ENCODE measurements at regions not wholly inside any gene's neighbourhood (a gene's known extent, or its start where the extent isn't known, plus 50 kb on each side); places are given as distances from the start of the nearest gene placed in this dataset.
"Not testable (repeated sequence)": the region's sequence is repeated elsewhere in the genome, so short reads cannot be mapped to it uniquely, and the experiment has no call there.

DNA sequence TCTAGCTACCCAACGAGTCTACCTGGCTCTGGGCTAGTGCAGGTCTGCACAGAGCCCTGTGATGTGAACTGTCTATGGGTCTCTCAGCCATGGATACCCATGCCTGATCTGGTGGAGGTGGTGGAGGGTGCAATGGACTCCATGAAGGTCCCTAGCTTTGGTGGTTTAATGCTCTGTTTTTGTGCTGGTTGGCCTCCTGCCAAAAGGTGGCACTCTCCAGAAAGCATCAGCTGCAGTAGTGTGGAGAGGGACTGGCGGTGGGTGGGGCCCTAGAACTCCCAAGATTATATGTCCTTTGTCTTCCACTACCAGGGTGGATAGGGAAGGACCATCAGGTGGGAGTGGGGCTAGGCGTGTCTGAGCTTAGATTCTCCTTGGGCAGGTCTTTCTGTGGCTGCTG is 290.1 kb downstream of the AGTPBP1 start:
- Histone ChIP-seq H3K9ac (ENCODE audit: low read length) (no peak overlapping the region), H3K4me3 (ENCODE audit: low read length) (no peak overlapping the region), H3K36me3 (ENCODE audit: control insufficient read depth, insufficient read depth, low read length, severe bottlenecking) (no peaks in the 10 kb centered on the region), H3K27me3 (replicated peaks; ENCODE audit: control insufficient read depth, insufficient read depth, low read length) (no peaks in the 10 kb centered on the region), H3K9me3 (ENCODE audit: control insufficient read depth, low read length) (no peaks in the 10 kb centered on the region), H3K4me1 (ENCODE audit: control insufficient read depth, insufficient read depth, low read length) (no peaks in the 10 kb centered on the region)
- no peak for DNase-seq (ENCODE audit: low read depth)

DNA sequence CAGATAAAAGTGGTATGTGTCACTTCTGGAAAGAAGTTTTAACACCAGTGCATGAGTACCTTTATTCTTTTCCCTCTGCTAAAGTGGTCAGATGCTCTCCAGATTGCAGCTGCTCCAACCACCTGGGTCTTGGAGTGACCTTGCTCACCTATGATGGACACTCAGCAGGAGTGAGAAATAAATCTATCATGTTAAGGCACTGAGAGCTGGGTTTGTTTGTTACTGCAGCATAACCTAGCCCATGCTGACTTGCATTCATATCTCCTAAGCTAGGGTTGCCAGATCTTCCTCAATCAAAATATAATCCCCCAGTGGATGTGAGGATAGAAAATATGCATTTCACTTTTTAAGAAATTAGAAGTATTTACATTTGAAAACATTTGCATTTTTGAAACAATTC is 295.9 kb downstream of the AGTPBP1 start:
- no peak overlapping the region for H3K9ac ChIP-seq (ENCODE audit: low read length)

DNA sequence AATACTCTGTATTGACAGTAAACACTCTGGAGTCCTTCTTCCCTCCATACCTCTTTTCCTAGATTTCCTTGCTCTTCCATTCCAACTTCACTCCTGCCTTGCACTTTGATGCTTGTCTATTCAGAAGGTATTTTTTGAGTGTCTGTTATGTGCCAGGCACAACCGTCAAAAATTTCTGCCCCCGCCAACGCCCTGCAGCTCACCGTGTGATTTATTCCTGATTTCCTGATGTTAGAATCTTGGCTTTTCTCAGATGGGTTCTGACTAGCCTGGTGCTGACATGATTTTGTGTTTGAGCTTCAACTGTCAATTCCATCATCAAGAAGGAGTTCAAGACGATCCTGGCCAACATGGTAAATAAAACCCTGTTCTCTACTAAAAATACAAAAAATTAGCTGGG is 297.5 kb downstream of the AGTPBP1 start:
- Histone ChIP-seq H3K36me3 (ENCODE audit: control insufficient read depth, insufficient read depth, low read length, severe bottlenecking) (no peaks in the 10 kb centered on the region), H3K9me3 (ENCODE audit: control insufficient read depth, low read length) (no peaks in the 10 kb centered on the region), H3K4me3 (ENCODE audit: low read length) (no peak overlapping the region), H3K27me3 (replicated peaks; ENCODE audit: control insufficient read depth, insufficient read depth, low read length) (no peaks in the 10 kb centered on the region), H3K9ac (ENCODE audit: low read length) (no peak overlapping the region), H3K4me1 (ENCODE audit: control insufficient read depth, insufficient read depth, low read length) (no peaks in the 10 kb centered on the region)
- DNase-seq (ENCODE audit: low read depth): no peak

More for the DNA sequence above, 295.9 kb downstream of the AGTPBP1 start:
- Histone ChIP-seq H3K36me3 (ENCODE audit: control insufficient read depth, insufficient read depth, low read length, severe bottlenecking) (no peaks in the 10 kb centered on the region), H3K27me3 (replicated peaks; ENCODE audit: control insufficient read depth, insufficient read depth, low read length) (no peaks in the 10 kb centered on the region), H3K9me3 (ENCODE audit: control insufficient read depth, low read length) (no peaks in the 10 kb centered on the region), H3K4me3 (ENCODE audit: low read length) (no peak overlapping the region), H3K4me1 (ENCODE audit: control insufficient read depth, insufficient read depth, low read length) (no peaks in the 10 kb centered on the region)
- DNase-seq (ENCODE audit: low read depth): no peak

DNA sequence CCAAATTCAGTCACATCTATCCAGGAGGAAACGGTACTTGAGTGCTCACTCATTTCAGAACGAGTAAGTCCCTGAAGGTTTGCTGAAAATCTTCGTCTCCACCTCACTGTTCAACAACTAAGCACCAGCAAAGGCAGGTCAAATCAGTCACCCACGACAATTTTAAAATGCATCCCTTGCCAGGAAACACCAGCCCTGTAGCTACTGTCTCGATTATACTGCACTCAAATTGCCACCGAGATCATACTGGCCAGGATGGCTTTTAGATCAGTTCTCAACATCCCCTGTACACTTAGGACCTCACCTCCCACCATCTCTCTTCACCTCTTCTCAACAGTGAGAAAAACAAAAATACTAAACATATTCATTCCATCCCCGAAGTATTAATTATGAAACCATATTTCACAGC is 298.6 kb downstream of the AGTPBP1 start:
- Histone ChIP-seq H3K36me3 (ENCODE audit: control insufficient read depth, insufficient read depth, low read length, severe bottlenecking) (no peaks in the 10 kb centered on the region), H3K9ac (ENCODE audit: low read length) (no peak overlapping the region), H3K4me3 (ENCODE audit: low read length) (no peak overlapping the region), H3K4me1 (ENCODE audit: control insufficient read depth, insufficient read depth, low read length) (no peaks in the 10 kb centered on the region), H3K9me3 (ENCODE audit: control insufficient read depth, low read length) (no peaks in the 10 kb centered on the region), H3K27me3 (replicated peaks; ENCODE audit: control insufficient read depth, insufficient read depth, low read length) (no peaks in the 10 kb centered on the region)
- no peak for DNase-seq (ENCODE audit: low read depth)

DNA sequence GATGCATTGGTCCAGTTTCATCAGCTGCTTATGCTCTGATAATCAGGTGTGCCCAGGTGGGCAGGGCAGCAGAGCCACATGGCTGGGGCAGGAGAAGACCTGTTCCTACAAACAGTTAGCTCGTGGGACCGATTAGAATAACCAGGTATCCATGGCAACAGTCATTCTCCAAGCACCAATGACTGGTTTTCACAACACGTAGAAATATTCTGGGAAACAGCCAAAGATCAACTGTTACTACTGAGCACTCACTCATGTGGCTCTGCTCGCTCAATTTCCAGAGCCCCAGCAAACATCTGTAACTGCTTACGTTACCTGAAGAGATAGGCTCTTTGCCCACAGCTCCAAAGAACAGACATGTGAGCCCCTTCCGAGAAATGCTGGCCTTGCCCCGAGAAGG is 302.0 kb downstream of the AGTPBP1 start:
- DNase-seq (ENCODE audit: low read depth): no peak
- Histone ChIP-seq H3K9ac (ENCODE audit: low read length) (no peak overlapping the region), H3K4me1 (ENCODE audit: control insufficient read depth, insufficient read depth, low read length) (no peaks in the 10 kb centered on the region), H3K9me3 (ENCODE audit: control insufficient read depth, low read length) (no peaks in the 10 kb centered on the region), H3K36me3 (ENCODE audit: control insufficient read depth, insufficient read depth, low read length, severe bottlenecking) (no peaks in the 10 kb centered on the region), H3K27me3 (replicated peaks; ENCODE audit: control insufficient read depth, insufficient read depth, low read length) (no peaks in the 10 kb centered on the region), H3K4me3 (ENCODE audit: low read length) (no peak overlapping the region)

DNA sequence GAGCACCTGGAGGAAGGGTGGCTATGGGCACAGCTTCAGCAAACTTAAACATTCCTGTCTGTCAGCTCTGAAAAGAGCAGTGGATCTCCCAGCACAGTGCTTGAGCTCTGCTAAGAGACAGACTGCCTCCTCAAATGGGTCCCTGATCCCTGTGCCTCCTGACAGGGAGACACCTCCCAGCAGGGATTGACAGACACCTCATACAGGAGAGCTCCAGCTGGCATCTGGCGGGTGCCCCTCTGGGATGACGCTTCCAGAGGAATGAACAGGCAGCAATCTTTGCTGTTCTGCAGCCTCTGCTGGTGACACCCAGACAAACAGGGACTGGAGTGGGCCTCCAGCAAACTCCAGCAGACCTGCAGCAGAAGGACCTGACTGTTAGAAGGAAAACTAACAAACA is 307.8 kb downstream of the AGTPBP1 start:
- not testable (repeated sequence) for DNase-seq (ENCODE audit: low read depth); H3K27me3 ChIP-seq (replicated peaks; ENCODE audit: control insufficient read depth, insufficient read depth, low read length); H3K4me3 ChIP-seq (ENCODE audit: low read length); H3K9me3 ChIP-seq (ENCODE audit: control insufficient read depth, low read length); H3K36me3 ChIP-seq (ENCODE audit: control insufficient read depth, insufficient read depth, low read length, severe bottlenecking); H3K9ac ChIP-seq (ENCODE audit: low read length)
- peaks cover 14% of the 10 kb centered on the region for H3K4me1 ChIP-seq (ENCODE audit: control insufficient read depth, insufficient read depth, low read length)

DNA sequence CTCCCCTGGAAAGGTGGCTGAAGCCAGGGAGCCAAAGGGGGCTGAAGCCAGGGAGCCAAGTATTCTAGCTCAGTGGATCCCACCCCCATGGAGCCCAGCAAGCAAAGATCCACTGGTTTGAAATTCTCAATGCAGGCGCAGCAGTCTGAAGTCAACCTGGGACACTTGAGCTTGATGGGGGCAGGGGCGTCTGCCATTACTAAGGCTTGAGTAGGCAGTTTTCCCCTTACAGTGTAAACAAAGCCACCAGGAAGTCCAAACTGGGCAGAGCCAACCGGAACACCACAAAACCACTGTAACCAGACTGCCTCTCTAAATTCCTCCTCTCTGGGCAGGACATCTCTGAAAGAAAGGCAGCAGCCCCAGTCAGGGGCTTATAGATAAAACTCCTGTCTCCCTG is 308.2 kb downstream of the AGTPBP1 start:
- not testable (repeated sequence) for DNase-seq (ENCODE audit: low read depth); H3K4me3 ChIP-seq (ENCODE audit: low read length); H3K9me3 ChIP-seq (ENCODE audit: control insufficient read depth, low read length); H3K36me3 ChIP-seq (ENCODE audit: control insufficient read depth, insufficient read depth, low read length, severe bottlenecking); H3K9ac ChIP-seq (ENCODE audit: low read length)
- Histone ChIP-seq H3K27me3 (replicated peaks; ENCODE audit: control insufficient read depth, insufficient read depth, low read length) (peaks cover 10% of the 10 kb centered on the region), H3K4me1 (ENCODE audit: control insufficient read depth, insufficient read depth, low read length) (peaks cover 14% of the 10 kb centered on the region)

DNA sequence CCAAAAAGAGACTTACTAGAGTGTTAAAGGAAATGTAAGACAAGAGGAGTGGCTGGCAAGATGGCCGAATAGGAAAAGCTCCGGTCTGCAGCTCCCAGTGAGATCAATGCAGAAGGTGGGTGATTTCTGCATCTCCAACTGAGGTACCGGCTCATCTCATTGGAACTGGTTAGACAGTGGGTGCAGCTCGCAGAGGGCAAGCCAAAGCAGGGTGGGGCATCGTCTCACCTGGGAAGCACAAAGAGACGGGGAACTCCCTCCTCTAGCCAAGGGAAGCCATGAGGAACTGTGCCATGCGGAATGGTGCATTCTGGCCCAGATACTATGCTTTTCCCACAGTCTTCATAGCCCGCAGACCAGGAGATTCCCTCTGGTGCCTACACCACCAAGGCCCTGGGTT is 308.7 kb downstream of the AGTPBP1 start:
- H3K4me1 ChIP-seq (ENCODE audit: control insufficient read depth, insufficient read depth, low read length): peaks cover 14% of the 10 kb centered on the region
- DNase-seq (ENCODE audit: low read depth): no peak
- no peak overlapping the region for H3K9ac ChIP-seq (ENCODE audit: low read length)
- H3K9me3 ChIP-seq (ENCODE audit: control insufficient read depth, low read length): no peaks in the 10 kb centered on the region
- H3K27me3 ChIP-seq (replicated peaks; ENCODE audit: control insufficient read depth, insufficient read depth, low read length): peaks cover 11% of the 10 kb centered on the region
- H3K4me3 ChIP-seq (ENCODE audit: low read length): no peak overlapping the region
- no peaks in the 10 kb centered on the region for H3K36me3 ChIP-seq (ENCODE audit: control insufficient read depth, insufficient read depth, low read length, severe bottlenecking)

DNA sequence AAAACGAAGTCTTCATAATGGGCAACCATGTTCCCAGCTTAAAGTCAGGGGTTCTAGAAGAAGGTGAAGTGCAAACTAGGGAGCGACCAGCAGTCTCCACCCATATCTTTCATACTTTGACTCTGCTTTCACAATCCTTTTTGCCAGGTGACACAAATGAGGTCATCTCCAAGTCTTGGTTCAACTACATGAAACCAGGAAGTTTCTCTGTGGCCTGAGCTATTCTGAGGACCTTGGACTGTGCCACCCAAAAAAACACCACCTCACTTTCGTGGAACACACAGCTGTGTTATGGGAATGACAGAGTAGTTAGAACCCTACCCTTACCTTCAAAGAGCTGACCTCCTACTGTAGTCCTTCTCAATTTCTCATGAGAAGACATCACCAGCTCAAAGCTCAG is 309.2 kb downstream of the AGTPBP1 start:
- Histone ChIP-seq H3K36me3 (ENCODE audit: control insufficient read depth, insufficient read depth, low read length, severe bottlenecking) (no peaks in the 10 kb centered on the region), H3K9me3 (ENCODE audit: control insufficient read depth, low read length) (no peaks in the 10 kb centered on the region), H3K27me3 (replicated peaks; ENCODE audit: control insufficient read depth, insufficient read depth, low read length) (peaks cover 14% of the 10 kb centered on the region), H3K4me1 (ENCODE audit: control insufficient read depth, insufficient read depth, low read length) (peaks cover 14% of the 10 kb centered on the region), H3K4me3 (ENCODE audit: low read length) (no peak overlapping the region), H3K9ac (ENCODE audit: low read length) (no peak overlapping the region)
- no peak for DNase-seq (ENCODE audit: low read depth)

DNA sequence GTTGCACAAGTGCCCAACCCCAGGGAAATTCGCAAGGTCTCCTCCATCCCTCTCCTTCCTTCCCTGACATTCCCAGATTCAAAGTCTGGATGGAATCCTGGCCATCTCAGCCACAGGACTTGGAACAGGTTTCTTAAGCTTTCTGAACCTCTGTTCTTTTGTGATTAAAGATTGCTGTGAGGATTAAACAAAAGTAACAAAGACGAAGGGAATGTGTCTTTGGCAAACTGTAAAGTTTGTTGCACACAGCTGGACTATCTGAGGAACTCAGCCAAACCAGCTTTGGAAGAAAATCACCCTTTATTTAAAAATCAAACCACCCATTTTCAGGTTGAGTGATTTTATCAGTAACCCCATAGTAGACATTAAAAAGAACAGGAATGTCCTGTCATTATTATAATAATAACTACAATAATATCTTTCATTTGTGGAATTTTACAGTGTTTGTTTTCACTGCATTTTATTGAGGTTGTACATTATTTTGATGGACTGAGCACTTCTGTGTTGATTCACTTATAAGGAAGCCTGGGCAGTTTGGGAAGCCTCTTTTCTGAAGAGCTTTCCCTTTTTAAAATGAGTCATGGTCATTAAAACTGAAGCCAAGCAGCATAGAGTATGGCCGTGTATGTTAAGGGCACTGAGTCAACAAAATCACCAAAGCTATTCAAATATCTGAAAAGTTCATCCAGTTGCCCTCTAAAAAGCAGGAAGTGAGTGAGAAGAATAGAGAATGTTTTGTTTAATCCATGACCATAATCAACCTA is 310.2 kb downstream of the AGTPBP1 start:
- peaks cover 14% of the 10 kb centered on the region for H3K27me3 ChIP-seq (replicated peaks; ENCODE audit: control insufficient read depth, insufficient read depth, low read length)
- H3K9me3 ChIP-seq (ENCODE audit: control insufficient read depth, low read length): no peaks in the 10 kb centered on the region
- no peak overlapping the region for H3K9ac ChIP-seq (ENCODE audit: low read length)
- no peaks in the 10 kb centered on the region for H3K36me3 ChIP-seq (ENCODE audit: control insufficient read depth, insufficient read depth, low read length, severe bottlenecking)
- H3K4me3 ChIP-seq (ENCODE audit: low read length): no peak overlapping the region
- peaks cover 14% of the 10 kb centered on the region for H3K4me1 ChIP-seq (ENCODE audit: control insufficient read depth, insufficient read depth, low read length)
- DNase-seq (ENCODE audit: low read depth): no peak

DNA sequence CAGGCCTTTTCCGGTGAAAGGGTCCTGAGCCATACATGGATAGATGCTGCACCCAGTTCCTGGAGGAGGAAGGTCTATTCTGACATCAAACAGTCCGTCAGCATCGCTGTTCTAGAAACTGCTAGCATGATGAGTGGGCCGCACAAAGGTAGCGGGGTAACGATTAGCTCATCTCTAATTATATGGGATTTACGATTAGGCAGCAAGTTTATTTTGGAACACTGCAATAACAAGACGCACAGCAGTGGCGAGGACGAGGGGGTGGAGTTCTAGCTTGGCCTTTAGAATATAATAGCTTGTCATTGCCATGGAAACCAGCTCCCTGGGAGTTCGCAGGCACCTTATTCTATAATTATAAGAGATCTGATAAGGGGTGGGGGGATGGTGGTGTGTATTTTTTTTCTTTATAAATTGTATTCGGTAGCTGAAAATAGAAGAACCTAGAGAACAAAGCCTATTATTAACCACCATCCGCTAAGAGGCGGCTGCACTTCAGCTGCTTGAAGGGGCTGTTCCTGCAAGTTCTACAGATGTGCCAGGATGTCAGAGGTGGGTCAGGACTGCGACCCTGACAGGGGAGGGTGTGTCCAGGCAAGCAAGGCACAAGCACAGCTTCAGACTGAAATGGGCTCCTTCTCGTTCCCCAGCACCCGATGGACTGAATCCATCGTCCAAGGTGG is 311.0 kb downstream of the AGTPBP1 start:
- peaks cover 14% of the 10 kb centered on the region for H3K4me1 ChIP-seq (ENCODE audit: control insufficient read depth, insufficient read depth, low read length)
- no peaks in the 10 kb centered on the region for H3K36me3 ChIP-seq (ENCODE audit: control insufficient read depth, insufficient read depth, low read length, severe bottlenecking)
- H3K27me3 ChIP-seq (replicated peaks; ENCODE audit: control insufficient read depth, insufficient read depth, low read length): peaks cover 14% of the 10 kb centered on the region
- no peak for DNase-seq (ENCODE audit: low read depth)
- no peak overlapping the region for H3K9ac ChIP-seq (ENCODE audit: low read length)
- H3K9me3 ChIP-seq (ENCODE audit: control insufficient read depth, low read length): no peaks in the 10 kb centered on the region
- no peak overlapping the region for H3K4me3 ChIP-seq (ENCODE audit: low read length)

All from adipocyte (in vitro differentiated cells).